ENCODE measurements at regions not wholly inside any gene's neighbourhood (a gene's known extent, or its start where the extent isn't known, plus 50 kb on each side); places are given as distances from the start of the nearest gene placed in this dataset.
"Not testable (repeated sequence)": the region's sequence is repeated elsewhere in the genome, so short reads cannot be mapped to it uniquely, and the experiment has no call there.

DNA sequence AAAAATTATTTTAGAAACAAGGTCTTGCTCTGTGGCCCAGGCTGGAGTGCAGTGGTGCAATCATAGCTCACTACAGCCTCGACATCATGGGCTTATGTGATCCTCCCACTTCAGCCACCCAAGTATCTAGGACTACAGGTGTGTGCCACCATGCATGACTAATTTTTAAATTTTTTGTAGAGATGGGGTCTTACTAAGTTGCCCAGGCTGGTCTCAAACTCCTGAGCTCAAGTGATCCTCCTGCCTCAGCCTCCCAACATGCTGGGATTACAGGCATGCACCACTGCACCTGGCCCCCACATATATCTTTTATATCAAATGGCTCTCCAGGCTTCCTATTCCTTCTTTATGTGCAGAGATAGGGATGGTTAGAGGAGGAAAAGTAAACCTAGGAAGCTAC, 91.2 kb upstream of the SVIL start:
- DNase-seq (ENCODE audit: low spot score): not testable (repeated sequence)

DNA sequence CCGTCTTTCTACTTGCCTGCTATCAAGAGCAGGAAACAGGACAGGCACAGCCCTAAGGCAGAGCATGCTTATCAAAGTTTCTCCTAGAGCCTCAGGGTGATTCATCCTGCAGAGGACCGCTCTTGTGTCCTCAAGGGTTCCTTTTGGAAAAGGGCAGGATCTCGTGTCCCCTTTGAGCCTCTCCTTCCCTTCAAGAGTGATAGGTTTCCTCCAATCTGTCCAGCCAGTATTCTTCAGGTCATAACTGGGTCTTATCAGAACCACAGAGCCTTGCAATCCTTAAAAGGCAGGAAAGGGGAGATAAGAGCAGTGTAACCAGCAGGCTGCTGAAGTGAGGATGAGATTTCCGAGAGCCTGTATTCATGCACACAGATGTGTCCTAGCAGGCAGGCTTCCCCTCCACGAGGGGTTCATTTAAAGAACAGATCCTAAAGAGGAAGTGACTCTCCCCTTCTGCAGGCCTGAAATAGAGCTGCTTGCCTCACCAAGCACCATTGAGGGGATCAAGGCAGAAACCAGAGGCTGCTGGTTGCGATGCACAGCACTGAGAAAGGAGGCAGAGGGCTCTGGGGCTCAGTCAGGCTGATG, 90.5 kb upstream of the SVIL start:
- peak; percentile 37 for DNase-seq (ENCODE audit: low spot score)

DNA sequence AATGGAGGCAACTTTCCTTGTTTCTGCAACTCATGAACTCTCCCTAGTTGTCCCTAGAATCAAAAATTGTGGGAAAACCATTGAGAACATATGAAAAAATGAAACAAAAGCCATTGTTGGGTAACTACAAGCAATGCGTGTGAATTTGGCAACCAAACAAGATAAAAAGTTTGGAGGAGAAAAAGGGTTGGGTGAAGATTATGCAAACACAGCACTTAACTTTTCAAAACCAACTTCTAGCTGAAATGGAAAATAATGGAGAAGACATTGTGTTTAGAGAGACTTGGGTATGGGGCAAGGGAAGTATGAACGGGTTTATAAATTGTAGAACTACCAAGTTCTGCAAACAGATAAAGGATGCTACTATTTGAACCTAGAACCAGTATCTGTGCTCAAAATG, 89.0 kb upstream of the SVIL start:
- DNase-seq (ENCODE audit: low spot score): no peak

DNA sequence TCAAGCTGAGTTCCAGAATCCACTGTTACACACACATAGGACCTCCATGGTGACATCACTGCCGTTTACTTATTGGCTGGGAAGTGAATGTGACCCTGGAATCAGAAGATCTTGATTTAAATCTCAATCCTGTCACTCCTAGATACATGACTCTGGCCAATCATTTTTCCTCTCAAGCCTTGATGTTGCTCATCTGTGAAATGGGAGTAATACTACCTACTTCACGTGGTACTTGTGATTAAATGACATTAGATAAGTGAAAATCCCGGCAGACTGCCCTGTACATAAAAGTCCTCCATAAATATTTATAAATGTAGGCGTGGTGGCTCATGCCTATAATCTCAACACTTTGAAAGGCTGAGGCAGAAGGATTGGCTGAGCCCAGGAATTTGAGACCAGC, 88.0 kb upstream of the SVIL start:
- DNase-seq (ENCODE audit: low spot score): no peak

DNA sequence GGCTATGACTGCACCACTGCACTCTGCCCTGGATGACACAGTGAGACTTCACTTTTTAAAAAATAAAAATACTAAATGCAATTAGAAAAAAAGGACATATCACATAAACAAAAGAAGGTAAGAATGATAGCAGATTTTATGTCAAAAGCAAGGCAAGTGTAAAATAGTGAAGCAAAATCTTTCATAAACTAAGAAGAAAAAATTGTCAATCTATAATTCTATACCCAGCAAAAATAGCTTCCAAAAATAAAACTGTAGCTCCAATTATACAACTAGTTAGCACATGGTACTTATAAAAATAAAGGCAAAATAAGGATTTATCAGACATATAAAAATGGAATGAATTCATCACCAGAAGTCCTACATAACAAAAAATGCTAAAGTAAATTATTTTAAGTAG, 85.4 kb upstream of the SVIL start:
- DNase-seq (ENCODE audit: low spot score): no peak

- no peak for DNase-seq (ENCODE audit: low spot score)
Observed at GRCh38 chr10:29719281-29719675, 84.5 kb upstream of the SVIL start.

DNA sequence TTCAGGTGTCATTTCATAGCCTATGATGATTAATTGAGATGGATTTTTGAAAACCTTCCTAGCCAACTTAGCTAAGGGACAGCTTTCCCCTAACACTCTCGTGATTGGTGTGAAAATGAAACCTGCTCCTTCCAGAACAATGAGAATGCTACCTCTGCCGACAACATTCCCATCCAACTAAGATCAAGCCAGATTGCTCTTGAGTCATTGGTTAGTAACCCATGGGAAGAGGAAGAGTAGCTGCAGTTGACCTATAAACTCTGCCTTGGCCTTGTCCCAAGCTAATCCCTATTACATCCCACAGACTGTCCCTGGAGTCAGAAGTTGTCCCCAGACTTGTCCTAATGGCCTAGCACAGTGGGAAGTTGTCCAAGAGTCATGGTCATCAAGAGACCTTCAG, 80.5 kb upstream of the SVIL start:
- DNase-seq (ENCODE audit: low spot score): no peak

DNA sequence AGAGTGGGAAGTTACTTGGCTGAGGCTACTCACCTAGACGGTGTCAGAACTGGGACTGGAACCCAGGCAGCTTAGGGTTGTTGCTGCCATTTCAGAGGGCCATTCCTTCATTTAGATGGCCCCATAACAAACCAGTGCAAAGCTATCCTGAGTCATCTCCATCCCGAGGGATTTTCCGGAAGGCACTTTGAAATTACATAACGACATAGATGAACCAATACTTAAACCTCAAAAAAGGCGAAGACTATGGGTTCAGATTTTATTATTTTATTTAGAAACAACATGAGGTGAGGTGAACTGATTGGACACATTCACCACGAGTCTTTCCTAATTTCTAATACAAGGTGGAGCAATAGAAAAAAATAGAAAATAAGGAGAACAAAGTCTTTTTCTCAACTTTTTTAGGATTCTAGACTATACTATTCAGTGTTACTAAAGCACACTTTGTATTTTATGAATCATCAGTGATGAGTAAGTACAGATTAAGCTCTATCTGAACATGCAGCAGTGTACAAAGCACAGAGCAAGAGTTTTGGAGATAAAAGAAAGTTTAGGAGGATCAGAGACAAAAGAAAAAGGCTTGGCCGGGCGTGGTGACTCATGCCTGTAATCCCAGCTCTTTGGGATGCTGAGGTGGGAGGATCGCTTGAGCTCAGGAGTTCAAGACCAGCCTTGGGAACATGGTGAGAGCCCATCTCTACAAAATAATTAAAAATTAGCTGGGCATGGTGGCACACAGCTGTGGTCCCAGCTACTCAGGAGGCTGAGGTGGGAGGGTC, 79.5 kb upstream of the SVIL start:
- peak; percentile 92 for DNase-seq (ENCODE audit: low spot score)

GRCh38 chr10:29713450-29713849, 78.7 kb upstream of the SVIL start:
- no peak for DNase-seq (ENCODE audit: low spot score)

- no peak for DNase-seq (ENCODE audit: low spot score)
Observed at GRCh38 chr10:29712108-29712507, 77.3 kb upstream of the SVIL start.

- DNase-seq (ENCODE audit: low spot score): no peak
Observed at GRCh38 chr10:29710128-29710527, 75.4 kb upstream of the SVIL start.

DNA sequence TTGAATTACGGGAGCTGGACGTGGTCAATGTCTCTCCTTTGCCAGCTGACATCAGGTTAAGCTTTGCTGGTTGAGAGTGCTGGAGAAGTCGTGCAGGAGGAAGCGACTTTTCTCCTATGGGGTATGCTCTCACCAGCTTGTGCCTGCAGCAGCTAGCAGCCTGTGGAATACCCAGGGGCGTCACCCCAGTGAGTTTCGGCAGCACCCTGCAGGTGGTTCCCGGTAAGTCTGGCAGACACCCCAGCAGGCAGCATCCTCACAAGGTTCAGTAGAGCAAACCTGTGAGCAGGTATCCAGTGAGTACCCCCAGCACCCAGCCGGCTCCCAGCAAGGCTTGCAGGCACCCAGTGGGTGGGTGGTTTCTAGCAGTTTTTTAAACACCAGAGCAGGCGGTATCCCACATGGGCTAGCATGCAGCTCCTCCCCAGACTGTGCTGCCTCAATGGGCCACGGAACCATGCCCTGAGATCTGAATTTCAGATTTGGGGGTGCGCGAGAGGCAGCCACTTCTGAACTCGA, 74.8 kb upstream of the SVIL start:
- DNase-seq (ENCODE audit: low spot score): no peak

GRCh38 chr10:29703271-29703670, 68.5 kb upstream of the SVIL start:
- DNase-seq (ENCODE audit: low spot score): no peak

GRCh38 chr10:29702273-29703164, 67.7 kb upstream of the SVIL start:
- DNase-seq (ENCODE audit: low spot score): no peak

DNA sequence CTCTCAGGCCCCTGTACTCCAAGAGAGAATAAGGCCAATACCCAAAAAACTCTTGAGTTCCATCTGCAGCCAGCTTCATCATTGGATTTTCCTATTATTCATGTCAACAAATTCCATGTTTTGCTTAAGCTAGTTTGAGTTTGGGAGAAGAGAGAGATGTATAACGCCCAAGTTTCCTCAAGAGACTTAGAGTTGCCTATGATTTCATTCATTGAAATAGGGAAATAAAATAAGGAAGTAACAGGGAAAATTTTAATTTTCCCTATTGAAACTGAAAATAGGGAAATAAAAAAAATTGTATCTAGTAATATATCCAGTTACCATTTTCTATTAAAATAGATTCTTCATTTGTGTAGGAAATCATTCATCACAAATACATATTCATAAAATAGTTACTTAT, 66.5 kb upstream of the SVIL start:
- no peak for DNase-seq (ENCODE audit: low spot score)

GRCh38 chr10:29699621-29700020, 64.8 kb upstream of the SVIL start:
- no peak for DNase-seq (ENCODE audit: low spot score)

GRCh38 chr10:29698773-29699490, 64.2 kb upstream of the SVIL start:
- DNase-seq (ENCODE audit: low spot score): no peak

GRCh38 chr10:29696581-29696980, 61.8 kb upstream of the SVIL start:
- DNase-seq (ENCODE audit: low spot score): not testable (repeated sequence)

DNA sequence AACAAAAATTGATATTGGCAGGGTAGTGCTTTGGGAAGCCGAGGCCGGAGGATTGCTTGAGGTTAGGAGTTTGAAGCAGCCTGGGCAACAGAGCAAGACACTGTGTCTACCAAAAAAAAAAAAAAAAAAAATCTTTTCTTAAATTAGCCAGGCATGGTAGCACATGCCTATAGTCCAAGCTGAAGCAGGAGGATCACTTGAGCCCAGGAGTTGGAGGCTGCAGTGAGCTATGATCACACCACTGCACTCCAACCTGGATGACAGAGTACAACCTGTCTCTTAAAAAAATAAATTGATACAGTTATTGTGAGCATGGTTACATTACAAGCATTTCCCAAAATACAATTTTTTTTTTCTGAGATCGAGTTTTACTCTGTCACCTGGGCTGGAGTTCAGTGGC, 59.4 kb upstream of the SVIL start:
- DNase-seq (ENCODE audit: low spot score): no peak

DNA sequence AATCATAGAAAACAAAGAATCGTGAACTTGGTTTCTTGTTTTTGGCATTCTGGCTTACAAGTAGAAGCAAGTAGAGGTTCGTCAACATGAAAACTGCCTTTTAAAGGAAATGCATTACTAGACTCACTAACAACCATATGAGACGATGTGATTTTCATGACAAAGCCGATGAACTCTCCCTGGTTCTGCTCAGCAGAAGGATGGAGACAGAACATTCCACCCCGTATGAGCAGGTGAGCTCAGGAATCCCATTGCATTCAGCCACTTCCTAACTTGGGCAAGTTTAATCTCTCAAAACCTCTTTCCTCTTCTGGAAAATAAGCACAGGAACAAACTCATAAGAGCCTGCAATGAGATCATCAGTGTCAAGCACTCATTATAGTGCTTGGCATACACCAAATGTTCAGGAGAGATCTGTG, 57.4 kb upstream of the SVIL start:
- peak; percentile 23 for DNase-seq (ENCODE audit: low spot score)

DNA sequence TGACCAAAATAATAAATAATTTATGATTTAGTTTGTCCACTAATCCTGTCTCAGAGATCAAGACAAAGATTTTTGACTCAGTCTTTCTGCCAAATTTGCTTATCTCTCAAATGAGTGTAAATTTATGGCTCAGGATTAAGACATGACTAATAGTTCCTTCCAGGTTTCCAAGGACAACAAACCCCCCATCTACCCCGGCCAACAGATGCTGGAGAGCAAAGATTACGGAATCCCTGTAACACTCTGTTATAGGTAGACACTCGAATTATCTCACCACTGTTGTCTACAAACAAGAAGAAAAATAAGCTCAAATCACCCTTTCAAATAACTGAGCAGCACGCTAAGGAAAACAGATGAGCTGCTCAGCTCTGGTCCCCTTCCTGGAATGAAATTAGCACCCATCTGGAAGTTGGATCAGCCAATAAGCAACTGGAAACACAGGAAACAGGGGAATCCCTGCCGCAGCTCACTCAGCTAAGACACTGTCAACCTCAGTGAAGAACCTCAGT, 56.8 kb upstream of the SVIL start:
- DNase-seq (ENCODE audit: low spot score): peak; percentile 85

DNA sequence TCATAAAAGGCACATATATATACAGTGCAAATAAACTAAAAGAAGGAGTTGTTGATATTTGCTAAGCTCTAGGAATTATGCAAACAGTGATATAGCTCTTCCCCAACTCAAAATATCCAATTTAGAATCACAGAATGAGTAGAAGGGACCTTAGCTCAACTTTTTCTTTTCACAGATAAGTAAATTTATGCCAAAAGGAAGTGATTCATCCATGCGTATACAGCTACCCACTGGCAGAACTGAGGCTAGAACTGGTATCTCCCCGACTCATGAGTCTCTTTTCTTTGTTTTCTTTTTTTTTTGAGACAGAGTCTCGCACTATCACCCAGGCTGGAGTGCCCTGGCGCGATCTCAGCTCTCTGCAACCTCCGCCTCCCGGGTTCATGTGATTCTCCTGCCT, 54.2 kb upstream of the SVIL start:
- DNase-seq (ENCODE audit: low spot score): peak; percentile 90

All from A172 (cell line).